OCI-LY7 (cell line): ENCODE measurements at regions not wholly inside any gene's neighbourhood (a gene's known extent, or its start where the extent isn't known, plus 50 kb on each side); places are given as distances from the start of the nearest gene placed in this dataset.

Experiments
- BruUV-seq: library from RNA; stranded (reverse); fragments of 400-500 nt; replicated peaks from 2 replicates; lab custom pipeline; 2021; lab: Mats Ljungman, UMichigan
- CTCF ChIA-PET: fragments of 300-600 bp; sonication (Branson Sonifier 250); formaldehyde crosslinking; loops from one replicate; lab custom pipeline; 2022; ENCODE audit warnings: antibody characterized with exemption; ENCODE audit not compliant: unreplicated experiment; lab: Charles Lee
- POLR2A ChIA-PET: fragments of 300-600 bp; sonication (Branson Sonifier 250); formaldehyde crosslinking; loops from one replicate; lab custom pipeline; 2022; ENCODE audit warnings: antibody characterized with exemption; lab: Charles Lee
- DNase-seq: peaks from one replicate; pipeline ENCODE4 v3.0.0-alpha.2; 2015; ENCODE audit warnings: low spot score
- H2AFZ ChIP-seq: fragments of 200-600 bp; sonication (generic), shearing (Covaris generic); 2 replicates; pipeline ENCODE4 v1.6.1; 2014; ENCODE audit warnings: mild to moderate bottlenecking, antibody characterized with exemption, low read length, moderate library complexity
- H3K27ac ChIP-seq: fragments of 200-600 bp; sonication (generic); 2 replicates; pipeline ENCODE4 v1.5.1; 2014; ENCODE audit warnings: mixed run types, low read depth, mild to moderate bottlenecking, moderate library complexity, low read length, inconsistent platforms; ENCODE audit not compliant: poor library complexity, severe bottlenecking
- H3K36me3 ChIP-seq: fragments of 200-600 bp; sonication (generic); 2 replicates; pipeline ENCODE4 v1.6.1; 2014; ENCODE audit warnings: mild to moderate bottlenecking, antibody characterized with exemption, low read length, moderate library complexity, mixed read lengths; ENCODE audit not compliant: insufficient read depth
- H3K4me1 ChIP-seq: fragments of 200-600 bp; sonication (generic); 2 replicates; pipeline ENCODE4 v1.5.1; 2014; ENCODE audit warnings: mild to moderate bottlenecking, low read length; ENCODE audit not compliant: insufficient read depth, poor library complexity, severe bottlenecking
- H3K4me2 ChIP-seq: fragments of 200-600 bp; sonication (generic); 2 replicates; pipeline ENCODE4 v1.6.1; 2014; ENCODE audit warnings: mild to moderate bottlenecking, low read length
- H3K4me3 ChIP-seq: fragments of 200-600 bp; sonication (generic); 2 replicates; pipeline ENCODE4 v1.5.1; 2014; ENCODE audit warnings: mild to moderate bottlenecking, low read depth, low read length; ENCODE audit not compliant: poor library complexity, severe bottlenecking
- H3K79me2 ChIP-seq: fragments of 200-600 bp; sonication (generic); 2 replicates; pipeline ENCODE4 v1.6.1; 2016; ENCODE audit warnings: low read depth, mild to moderate bottlenecking, low read length, moderate library complexity, mixed read lengths; ENCODE audit not compliant: insufficient read depth
- H3K9me2 ChIP-seq: fragments of 200-600 bp; sonication (generic); 2 replicates; pipeline ENCODE4 v1.6.1; 2016; ENCODE audit warnings: mild to moderate bottlenecking, low read length, mixed read lengths; ENCODE audit not compliant: insufficient read depth
- H3K9me3 ChIP-seq: fragments of 200-600 bp; sonication (generic); 2 replicates; pipeline ENCODE4 v1.6.1; 2014; ENCODE audit warnings: mild to moderate bottlenecking, mixed run types, low read length, mixed read lengths
- H4K20me1 ChIP-seq: fragments of 200-600 bp; sonication (generic); 2 replicates; pipeline ENCODE4 v1.6.1; 2014; ENCODE audit warnings: mild to moderate bottlenecking, antibody characterized with exemption, low read length, moderate library complexity, mixed read lengths; ENCODE audit not compliant: insufficient read depth
- EZH2phosphoT487 ChIP-seq: fragments of 200-600 bp; sonication (generic); IDR thresholded peaks from 2 replicates; pipeline ENCODE4 v1.6.1; 2018; ENCODE audit warnings: low read depth, borderline replicate concordance, mild to moderate bottlenecking, mixed run types, antibody characterized with exemption, low read length, moderate library complexity, mixed read lengths
- intact Hi-C: fragments of 100-400 bp; cut with micrococcal nuclease; formaldehyde crosslinking; loops from one replicate; pipeline ENCODE4 v1.10.0; 2022; ENCODE audit not compliant: unreplicated experiment
- TF ChIP-seq, protein P1 (sequence below): fragments of 200-600 bp; sonication (generic); conservative IDR thresholded peaks from 2 replicates; pipeline ENCODE4 v1.5.1; 2014; ENCODE audit warnings: mild to moderate bottlenecking, antibody characterized with exemption, low read length, moderate library complexity, mixed read lengths

DNA sequence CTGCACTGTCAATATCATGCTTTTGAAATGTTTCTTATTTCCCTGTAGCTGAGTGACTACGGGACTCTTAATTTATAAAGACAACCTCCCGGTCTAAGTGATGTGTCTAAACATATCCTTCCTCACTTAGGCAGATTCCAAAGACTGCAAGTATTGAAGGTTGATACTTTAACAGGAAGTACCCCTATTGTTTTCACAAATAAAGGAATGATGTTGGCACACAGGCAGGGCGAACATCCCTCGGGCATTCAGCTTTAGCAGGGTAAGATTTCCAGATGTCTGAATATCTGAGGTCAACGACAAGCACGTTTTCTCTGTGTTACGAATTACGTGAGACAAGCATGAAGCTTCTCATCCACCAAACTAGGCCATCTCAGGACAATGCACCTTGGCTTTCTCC, 638.0 kb upstream of the FRG1 start:
- Histone ChIP-seq H3K4me1 (no peaks in the 10 kb centered on the region), H2AFZ (no peak overlapping the region), H3K27ac (no peak overlapping the region), H3K9me2 (no peaks in the 10 kb centered on the region), H3K9me3 (no peaks in the 10 kb centered on the region), H3K36me3 (no peaks in the 10 kb centered on the region), H3K79me2 (no peaks in the 10 kb centered on the region), H3K4me3 (no peak overlapping the region), H3K4me2 (no peak overlapping the region), H4K20me1 (no peaks in the 10 kb centered on the region)
- no peak for DNase-seq
- CTCF ChIA-PET, result no interaction called here
- POLR2A ChIA-PET, result interaction anchor here (0.7 kb wide), 1 partner anchor 644 kb away, joined by 3 read pairs; no protein-coding TSS in a partner anchor
- TF ChIP-seq EZH2phosphoT487, result no peak
- TF ChIP-seq, protein P1, sequence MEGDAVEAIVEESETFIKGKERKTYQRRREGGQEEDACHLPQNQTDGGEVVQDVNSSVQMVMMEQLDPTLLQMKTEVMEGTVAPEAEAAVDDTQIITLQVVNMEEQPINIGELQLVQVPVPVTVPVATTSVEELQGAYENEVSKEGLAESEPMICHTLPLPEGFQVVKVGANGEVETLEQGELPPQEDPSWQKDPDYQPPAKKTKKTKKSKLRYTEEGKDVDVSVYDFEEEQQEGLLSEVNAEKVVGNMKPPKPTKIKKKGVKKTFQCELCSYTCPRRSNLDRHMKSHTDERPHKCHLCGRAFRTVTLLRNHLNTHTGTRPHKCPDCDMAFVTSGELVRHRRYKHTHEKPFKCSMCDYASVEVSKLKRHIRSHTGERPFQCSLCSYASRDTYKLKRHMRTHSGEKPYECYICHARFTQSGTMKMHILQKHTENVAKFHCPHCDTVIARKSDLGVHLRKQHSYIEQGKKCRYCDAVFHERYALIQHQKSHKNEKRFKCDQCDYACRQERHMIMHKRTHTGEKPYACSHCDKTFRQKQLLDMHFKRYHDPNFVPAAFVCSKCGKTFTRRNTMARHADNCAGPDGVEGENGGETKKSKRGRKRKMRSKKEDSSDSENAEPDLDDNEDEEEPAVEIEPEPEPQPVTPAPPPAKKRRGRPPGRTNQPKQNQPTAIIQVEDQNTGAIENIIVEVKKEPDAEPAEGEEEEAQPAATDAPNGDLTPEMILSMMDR, result no peak
- intact Hi-C loops, result no loop called here
- no TSS peak for BruUV-seq

DNA sequence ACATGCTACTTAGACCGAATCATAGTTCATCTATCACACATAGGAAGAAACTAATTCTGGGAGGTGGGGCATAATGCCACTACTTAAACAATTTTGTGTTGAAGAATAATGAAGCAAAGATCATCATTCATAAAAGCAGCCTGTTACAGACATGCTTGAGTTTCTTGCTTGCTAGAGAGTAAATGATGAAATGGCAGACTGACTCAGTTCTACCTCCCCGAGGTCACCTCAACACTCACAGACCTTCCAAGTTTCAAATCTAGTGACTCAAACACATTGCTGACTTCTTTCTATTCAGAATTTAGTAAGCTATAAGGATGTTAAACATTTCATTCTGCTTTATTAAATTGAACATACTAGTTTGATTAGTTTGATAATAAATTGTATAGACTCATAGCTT, 636.5 kb upstream of the FRG1 start:
- Histone ChIP-seq H3K27ac (no peak overlapping the region), H3K36me3 (no peaks in the 10 kb centered on the region), H3K4me1 (no peaks in the 10 kb centered on the region), H3K4me3 (no peak overlapping the region), H3K79me2 (no peaks in the 10 kb centered on the region), H4K20me1 (no peaks in the 10 kb centered on the region), H3K4me2 (no peak overlapping the region), H2AFZ (no peak overlapping the region), H3K9me2 (no peaks in the 10 kb centered on the region), H3K9me3 (no peaks in the 10 kb centered on the region)
- DNase-seq, result no peak
- ChIA-PET CTCF (no interaction called here), POLR2A (interaction anchor here (0.5 kb wide), 1 partner anchor 17 kb away, joined by 3 read pairs; no protein-coding TSS in a partner anchor)
- no TSS peak for BruUV-seq
- intact Hi-C loops, result no loop called here
- TF ChIP-seq, protein P1, result no peak
- no peak for TF ChIP-seq EZH2phosphoT487

DNA sequence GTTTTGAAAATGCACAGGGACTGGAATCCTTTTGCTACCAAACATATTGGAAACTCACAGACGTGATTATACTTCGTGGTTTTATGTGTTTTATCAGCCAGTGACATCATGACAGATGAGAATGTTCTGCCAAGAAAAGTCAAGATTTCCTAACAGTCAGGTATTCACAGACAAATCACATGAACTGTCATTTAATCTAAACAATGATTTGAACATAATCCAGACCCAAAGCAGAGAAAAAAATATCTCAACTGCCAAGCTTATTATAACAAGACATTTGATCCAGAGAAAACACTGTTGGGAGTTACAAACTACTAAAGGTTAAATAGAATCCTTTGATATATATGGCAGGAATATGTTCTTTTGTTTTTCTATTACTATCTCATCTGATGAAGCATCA, 635.9 kb upstream of the FRG1 start:
- Histone ChIP-seq H4K20me1 (no peaks in the 10 kb centered on the region), H3K9me3 (no peaks in the 10 kb centered on the region), H3K79me2 (no peaks in the 10 kb centered on the region), H3K4me2 (no peak overlapping the region), H3K36me3 (no peaks in the 10 kb centered on the region), H3K27ac (no peak overlapping the region), H3K9me2 (no peaks in the 10 kb centered on the region), H3K4me1 (no peaks in the 10 kb centered on the region), H2AFZ (no peak overlapping the region), H3K4me3 (no peak overlapping the region)
- POLR2A ChIA-PET, result no interaction called here
- CTCF ChIA-PET, result no interaction called here
- TF ChIP-seq, protein P1, result no peak
- no peak for TF ChIP-seq EZH2phosphoT487
- no peak for DNase-seq
- BruUV-seq, result no TSS peak
- intact Hi-C loops, result no loop called here
